ENCODE measurements at regions not wholly inside any gene's neighbourhood (a gene's known extent, or its start where the extent isn't known, plus 50 kb on each side); places are given as distances from the start of the nearest gene placed in this dataset.
A peak's percentile ranks its signal among the peaks of the same experiment; 100 is the strongest.
"Not testable (repeated sequence)": the region's sequence is repeated elsewhere in the genome, so short reads cannot be mapped to it uniquely, and the experiment has no call there.

GRCh38 chr16:72729552-72729951 lies 318.4 kb downstream of the ZFHX3 start:
- ATAC-seq: not testable (repeated sequence)

- ATAC-seq: no peak
Observed at GRCh38 chr16:72728516-72728915, 319.4 kb downstream of the ZFHX3 start.

GRCh38 chr16:72727565-72727964 lies 320.4 kb downstream of the ZFHX3 start:
- no peak for ATAC-seq

GRCh38 chr16:72725643-72726042 lies 322.3 kb downstream of the ZFHX3 start:
- no peak for ATAC-seq

- ATAC-seq: no peak
Observed at GRCh38 chr16:72723781-72724180, 324.1 kb downstream of the ZFHX3 start.

- ATAC-seq: no peak
Observed at GRCh38 chr16:72722552-72722951, 325.4 kb downstream of the ZFHX3 start.

GRCh38 chr16:72721981-72722380 lies 325.9 kb downstream of the ZFHX3 start:
- no peak for ATAC-seq

GRCh38 chr16:72715267-72715666 lies 332.7 kb downstream of the ZFHX3 start:
- ATAC-seq: no peak

- no peak for ATAC-seq
Observed at GRCh38 chr16:72711823-72712222, 336.1 kb downstream of the ZFHX3 start.

GRCh38 chr16:72705801-72706200 lies 342.1 kb downstream of the ZFHX3 start:
- ATAC-seq: no peak

GRCh38 chr16:72704746-72705372 lies 343.1 kb downstream of the ZFHX3 start:
- ATAC-seq: no peak

GRCh38 chr16:72689851-72690250 lies 358.1 kb downstream of the ZFHX3 start:
- ATAC-seq: no peak

- ATAC-seq: no peak
Observed at GRCh38 chr16:72680732-72681131, 367.2 kb downstream of the ZFHX3 start.

- ATAC-seq: no peak
Observed at GRCh38 chr16:72679856-72680255, 368.1 kb downstream of the ZFHX3 start.

GRCh38 chr16:72677662-72678447 lies 370.1 kb downstream of the ZFHX3 start:
- no peak for ATAC-seq

- no peak for ATAC-seq
Observed at GRCh38 chr16:72673118-72673517, 374.8 kb downstream of the ZFHX3 start.

GRCh38 chr16:72666267-72666666 lies 381.7 kb downstream of the ZFHX3 start:
- ATAC-seq: no peak

- ATAC-seq: no peak
Observed at GRCh38 chr16:72665701-72666100, 382.2 kb downstream of the ZFHX3 start.

GRCh38 chr16:72664509-72665408 lies 383.2 kb downstream of the ZFHX3 start:
- peak; percentile 100 for ATAC-seq

GRCh38 chr16:72664056-72664508 lies 383.8 kb downstream of the ZFHX3 start:
- no peak for ATAC-seq

- ATAC-seq: no peak
Observed at GRCh38 chr16:72658888-72659717, 388.8 kb downstream of the ZFHX3 start.

- ATAC-seq: no peak
Observed at GRCh38 chr16:72657791-72658190, 390.1 kb downstream of the ZFHX3 start.
